ENCODE measurements at regions not wholly inside any gene's neighbourhood (a gene's known extent, or its start where the extent isn't known, plus 50 kb on each side); places are given as distances from the start of the nearest gene placed in this dataset.
"Not testable (repeated sequence)": the region's sequence is repeated elsewhere in the genome, so short reads cannot be mapped to it uniquely, and the experiment has no call there.

DNA sequence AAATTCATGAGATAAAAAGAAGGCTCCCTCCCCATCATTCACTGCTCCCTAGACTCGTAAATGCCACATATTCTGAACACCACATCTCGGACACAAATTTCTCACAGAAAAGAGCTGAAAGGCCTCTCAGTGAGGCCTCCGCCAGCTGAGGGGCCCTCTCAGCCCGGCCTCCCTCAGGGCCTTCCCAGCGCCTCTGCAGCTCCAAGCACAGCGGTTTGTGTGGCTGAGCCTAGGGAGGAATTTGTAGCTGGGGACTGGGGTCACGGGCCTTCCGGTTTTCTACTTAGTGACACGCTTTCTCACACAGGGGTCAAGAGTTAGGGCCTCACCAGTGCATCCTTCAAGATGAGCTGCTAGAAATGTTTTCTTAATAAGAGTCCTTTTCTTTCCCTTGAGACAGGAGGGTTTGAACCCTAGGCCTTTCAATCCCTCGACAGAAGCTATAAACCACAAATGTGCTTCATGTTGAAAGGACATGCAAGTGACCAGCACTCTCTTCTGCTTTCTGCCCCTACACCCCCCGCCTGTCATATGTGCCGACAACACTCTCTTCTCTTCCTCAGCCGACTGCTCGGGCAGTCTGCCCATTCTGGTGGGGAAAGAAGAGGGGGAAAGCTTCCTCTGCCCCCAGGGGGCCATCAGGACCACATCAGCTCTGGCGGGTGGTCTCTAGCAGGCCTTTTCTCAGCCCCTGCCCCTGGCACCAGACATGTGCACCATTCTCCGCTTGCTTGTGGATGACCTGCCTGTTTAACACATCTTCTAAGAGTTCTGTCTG lies 104.9 kb downstream of the CHIC2 start:
- no peak for DNase-seq (ENCODE audit: low read depth in 2 of 2, low spot score in 1 of 2)

DNA sequence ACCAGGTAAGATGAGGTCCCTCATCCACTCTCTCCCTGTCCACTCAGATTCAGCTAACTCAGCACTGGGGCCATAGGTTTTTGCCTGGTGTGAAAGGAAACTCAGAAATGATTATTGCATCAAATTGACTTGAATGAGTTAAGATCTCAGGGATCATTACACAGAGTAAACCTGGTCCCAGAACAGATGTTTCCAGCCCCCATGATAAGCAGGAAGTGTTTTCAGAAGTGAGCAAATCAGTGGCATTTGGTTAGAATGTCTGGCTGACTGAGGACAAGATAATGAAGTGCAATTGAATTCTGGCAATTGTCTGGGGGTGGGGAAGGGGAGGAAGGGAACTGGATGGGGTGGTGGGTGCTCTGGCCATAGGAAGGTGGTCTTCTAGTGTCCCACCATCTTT lies 108.0 kb downstream of the CHIC2 start:
- DNase-seq (ENCODE audit: low read depth in 2 of 2, low spot score in 1 of 2) = no peak

DNA sequence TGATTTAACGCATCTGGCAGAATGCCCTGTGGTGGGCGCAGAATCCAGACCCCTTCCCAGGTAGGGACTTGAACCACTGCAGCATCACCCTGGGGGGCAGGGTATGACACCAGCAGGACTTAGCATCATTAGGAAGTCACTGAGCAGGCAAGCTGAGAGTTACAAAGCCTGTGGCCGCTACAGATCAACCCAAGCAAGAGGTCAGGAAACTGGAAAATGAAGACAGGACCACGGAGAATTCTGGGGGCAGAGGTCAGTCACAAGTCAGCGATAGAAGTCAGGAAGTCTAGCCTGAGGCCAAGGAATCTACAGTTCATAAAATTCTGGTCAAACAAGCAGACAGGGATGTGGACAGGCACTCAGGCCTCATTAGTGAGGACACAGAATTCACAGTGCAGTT lies 108.4 kb downstream of the CHIC2 start:
- no peak for DNase-seq (ENCODE audit: low read depth in 2 of 2, low spot score in 1 of 2)

DNA sequence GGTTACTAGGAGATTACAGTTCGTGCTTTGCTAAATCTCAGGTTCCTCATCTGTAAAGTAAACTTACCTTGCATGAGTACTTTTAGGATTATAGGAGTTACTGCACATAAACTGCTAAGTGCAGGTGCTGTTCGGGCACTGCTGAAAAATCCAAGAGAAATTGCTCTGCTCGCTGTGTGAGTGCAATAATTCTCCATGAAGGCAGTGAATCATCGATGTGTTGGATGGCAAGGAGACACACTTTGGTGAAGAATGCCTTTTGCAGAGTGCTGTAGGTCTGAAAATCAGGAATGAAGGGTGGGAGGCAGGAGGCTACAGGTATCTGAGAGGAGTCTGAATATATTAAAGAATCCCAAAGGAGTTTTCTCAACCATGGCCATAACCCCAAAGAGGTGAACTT lies 113.0 kb downstream of the CHIC2 start:
- no peak for DNase-seq (ENCODE audit: low read depth in 2 of 2, low spot score in 1 of 2)

DNA sequence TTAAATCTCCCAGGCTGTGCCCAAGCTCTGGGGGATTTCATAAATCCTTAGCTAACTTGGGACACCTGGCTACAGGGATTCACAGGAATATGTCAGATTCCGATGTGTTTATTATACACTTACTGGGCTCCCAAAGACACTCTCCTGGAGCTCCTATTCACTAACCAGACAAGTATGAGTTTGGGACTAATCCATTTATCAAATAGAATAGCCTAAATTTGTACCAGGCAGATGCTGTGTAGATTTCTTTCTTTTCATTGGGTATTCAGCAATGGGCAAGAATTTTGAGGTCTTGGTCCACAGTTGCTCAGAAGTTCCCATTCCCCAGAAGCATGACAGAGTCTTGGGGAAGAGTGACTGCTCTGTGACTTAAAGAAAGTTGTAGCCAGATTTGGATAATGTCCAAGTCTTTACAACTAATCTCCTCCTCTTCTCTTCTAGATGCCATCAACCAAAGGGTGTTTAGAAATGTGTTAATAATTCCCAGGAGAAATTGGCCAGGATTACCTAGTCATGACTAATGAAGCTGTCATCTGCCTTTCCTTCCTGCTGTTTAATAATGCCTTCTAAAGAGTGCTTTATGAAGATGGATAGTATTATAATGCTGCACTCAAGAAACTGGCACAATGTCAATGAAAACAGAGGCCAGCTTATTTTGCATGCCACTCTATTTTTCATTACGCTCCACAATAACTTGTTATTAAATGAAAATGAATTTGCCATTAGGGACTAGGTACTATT lies 120.9 kb downstream of the CHIC2 start:
- DNase-seq (ENCODE audit: low read depth in 2 of 2, low spot score in 1 of 2) = no peak

DNA sequence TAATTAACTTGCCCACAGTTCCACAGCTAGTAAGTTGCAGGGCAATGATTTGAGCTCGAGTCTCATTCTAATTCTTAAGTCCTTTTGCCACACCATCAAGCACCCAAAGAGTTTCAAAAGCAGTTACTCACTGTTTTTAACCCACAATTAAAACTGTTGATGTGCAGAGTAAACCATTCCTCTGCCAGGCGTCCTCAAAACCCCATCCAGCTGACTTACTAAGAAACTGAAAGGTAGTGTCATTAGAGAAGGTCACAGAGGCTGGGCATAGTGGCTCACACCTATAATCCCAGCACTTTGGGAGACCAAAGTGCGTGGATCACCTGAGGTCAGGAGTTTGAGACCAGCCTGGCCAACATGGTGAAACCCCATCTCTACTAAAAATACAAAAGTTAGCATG lies 121.7 kb downstream of the CHIC2 start:
- DNase-seq (ENCODE audit: low read depth in 2 of 2, low spot score in 1 of 2) = no peak

DNA sequence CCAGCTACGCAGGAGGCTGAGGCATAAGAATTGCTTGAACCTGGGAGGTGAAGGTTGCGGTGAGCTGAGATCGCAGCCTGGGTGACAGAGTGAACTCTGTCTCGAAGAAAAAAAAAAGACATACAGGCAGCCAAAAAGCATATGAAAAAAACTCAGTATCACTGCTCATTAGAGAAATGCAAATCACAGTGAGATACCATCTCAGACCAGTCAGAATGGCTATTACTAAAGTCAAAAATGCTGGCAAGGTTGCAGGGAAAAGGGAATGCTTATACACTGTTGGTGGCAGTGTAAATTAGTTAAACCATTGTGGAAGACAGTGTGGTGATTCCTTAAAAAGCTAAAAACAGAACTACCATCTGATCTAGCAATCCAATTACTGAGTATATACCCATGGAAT lies 123.1 kb downstream of the CHIC2 start:
- DNase-seq (ENCODE audit: low read depth in 2 of 2, low spot score in 1 of 2) = no peak

DNA sequence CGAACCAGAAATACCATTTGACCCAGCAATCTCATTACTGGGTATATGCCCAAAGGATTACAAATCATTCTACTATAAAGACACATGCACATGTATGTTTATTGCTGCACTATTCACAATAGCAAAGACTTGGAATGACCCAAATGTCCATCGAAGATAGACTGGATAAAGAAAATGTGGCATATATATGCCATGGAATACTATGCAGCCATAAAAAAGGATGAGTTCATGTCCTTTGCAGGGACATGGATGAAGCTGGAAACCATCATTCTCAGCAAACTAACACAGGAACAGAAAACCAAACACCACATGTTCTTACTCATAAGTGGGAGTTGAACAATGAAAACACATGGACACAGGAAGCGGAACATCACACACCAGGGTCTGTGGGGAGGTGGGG lies 124.5 kb downstream of the CHIC2 start:
- DNase-seq (ENCODE audit: low read depth in 2 of 2, low spot score in 1 of 2) = not testable (repeated sequence)

DNA sequence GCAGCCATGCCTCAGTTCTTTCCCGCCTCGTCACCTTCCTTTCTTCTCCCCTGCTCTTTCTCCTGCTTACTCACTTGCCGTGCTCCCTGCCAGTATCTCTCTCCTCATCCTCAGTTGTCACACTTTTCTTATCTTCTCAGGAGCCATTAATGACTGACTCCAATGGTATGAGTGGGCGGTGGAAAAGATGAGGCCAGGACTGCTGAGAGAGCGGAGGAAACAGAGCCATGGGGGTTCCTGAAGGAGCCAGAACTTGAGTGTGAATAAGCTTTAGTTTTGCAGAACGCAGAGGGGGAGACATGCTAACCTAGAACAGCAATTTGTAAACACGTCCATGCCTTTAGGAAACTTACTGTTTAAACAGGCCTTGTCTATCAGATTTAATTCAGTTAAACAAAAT lies 126.5 kb downstream of the CHIC2 start:
- no peak for DNase-seq (ENCODE audit: low read depth in 2 of 2, low spot score in 1 of 2)

DNA sequence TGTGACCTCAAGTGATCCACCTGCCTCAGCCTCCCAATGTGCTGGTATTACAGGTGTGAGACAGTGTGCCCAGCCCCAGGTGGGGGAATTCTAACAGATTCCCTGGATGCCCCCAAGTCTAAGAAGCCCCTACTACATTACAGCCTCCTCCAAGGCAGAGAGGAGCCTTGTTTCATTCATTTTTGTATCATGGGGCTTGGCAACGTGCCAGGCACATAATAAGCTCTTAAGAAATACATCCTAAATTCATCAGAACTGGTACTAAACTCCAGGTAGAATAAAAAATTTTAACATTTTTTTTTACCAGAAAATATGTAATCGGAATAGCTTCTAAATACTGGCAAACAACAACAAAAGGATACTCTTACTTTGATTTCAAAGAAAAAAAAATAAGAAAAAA lies 127.1 kb downstream of the CHIC2 start:
- no peak for DNase-seq (ENCODE audit: low read depth in 2 of 2, low spot score in 1 of 2)

DNA sequence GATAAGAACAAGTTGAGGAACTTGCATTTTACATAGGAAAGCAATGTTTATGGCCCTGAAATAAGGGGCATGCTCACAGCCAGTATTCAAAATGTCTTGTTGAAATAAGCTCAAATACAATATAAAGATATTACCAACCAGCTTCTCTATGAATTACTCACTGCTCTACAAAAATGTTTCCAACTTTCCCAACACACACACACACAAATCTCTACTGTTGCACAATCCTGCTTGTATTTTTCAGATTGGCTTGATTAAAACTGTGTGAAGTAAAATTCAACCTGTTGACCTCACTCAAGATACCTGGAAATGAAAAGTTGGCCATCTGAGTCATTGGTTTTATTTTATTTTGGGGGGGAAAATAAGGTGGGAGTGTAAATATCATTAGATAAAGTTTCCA lies 128.6 kb downstream of the CHIC2 start:
- DNase-seq (ENCODE audit: low read depth in 2 of 2, low spot score in 1 of 2) = no peak

DNA sequence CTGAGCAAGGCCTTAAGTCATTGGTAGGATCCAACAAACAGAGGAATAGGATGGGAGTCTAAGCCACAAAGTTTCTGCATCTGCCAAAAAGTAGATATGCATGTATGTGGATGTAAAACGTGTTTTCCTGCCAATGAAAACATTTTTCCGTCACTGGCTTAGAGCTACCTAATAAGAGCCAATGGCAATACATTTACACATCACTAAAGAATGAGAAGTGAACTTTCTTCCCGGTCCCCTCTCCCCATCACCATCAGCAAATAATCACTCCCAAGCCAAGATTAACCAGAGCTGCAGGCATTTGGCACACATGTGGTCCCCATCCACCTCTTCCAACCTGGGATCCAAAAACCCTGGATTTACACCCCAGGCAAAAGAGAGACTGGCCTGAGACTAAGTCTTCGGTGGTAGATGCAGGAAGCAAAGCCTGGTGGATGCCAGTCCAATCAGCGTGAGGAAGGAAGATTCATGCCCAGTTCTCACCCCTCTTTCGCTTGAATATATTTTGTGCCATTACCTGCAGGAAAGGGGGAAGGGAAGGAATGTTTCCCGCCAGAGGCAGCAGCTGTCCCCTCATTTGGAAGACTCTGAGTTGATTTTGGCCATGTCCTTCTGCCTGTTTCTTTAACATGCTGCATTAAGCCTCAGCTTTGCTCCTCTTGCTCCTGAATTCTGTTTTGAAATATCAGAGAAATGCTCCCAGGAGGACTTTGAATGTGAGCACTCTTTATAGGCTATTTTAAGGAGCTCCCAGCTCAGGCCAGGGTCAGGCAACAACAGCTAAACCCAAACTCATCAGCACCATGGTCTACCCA lies 131.4 kb downstream of the CHIC2 start:
- no peak for DNase-seq (ENCODE audit: low read depth in 2 of 2, low spot score in 1 of 2)

DNA sequence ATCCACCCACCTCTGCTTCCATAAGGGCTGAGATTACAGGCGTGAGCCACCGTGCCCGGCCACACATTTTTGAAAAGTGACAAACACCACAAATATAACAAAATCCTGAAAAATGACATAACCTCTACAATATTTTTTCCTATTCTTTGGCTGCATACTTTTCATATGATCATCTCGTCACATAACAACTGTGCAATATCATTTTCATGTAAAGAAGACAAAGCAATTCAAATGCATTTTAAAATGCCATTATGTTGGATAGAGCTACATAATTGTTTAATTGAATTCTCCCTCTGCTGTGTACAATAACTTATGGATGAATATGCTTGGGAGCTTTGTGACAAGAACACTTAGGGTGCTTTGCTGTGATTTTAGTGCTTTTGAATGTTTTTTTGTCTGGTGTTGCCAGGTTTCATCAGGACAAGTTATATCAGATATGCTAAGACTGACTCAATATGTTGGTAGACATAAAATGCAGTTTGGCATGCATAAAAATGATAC lies 132.9 kb downstream of the CHIC2 start:
- DNase-seq (ENCODE audit: low read depth in 2 of 2, low spot score in 1 of 2) = no peak

DNA sequence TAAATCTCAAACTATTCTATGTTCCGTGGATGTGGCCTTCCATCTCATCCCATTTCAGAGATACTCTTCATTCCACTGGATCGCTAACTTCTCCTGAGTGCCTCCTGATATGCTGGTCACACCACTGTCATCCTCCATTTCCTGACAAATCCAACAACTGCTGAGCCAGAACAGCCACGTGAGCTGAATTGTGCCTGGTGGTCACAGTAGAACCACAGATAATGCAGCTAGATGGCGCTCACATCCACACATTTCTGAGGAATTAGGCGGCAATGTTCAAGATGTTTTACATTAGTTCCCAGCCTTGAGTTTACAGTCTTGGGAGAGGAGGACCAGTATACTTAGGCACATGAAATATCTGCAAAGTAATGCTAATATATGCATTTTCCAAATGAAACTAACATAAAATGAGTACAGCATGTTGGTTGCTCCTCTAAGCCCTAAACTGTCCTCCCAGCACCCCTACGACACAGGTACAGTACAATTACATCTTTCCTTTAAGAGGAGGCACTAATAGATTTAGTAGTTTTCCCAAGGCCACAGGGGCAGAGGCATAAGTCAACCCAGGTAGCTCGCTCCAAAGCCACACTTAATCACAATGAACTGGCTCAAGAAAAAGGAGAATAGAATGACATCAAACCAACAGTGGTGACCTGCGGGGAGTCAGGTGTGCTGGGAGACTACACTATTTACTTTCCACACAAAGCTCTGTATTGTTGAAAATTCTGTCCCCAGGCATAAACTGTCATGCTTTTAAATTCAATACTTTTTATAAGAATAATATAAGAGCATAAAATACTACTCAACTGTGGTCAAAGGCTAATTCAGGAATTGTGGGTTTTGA lies 134.2 kb downstream of the CHIC2 start:
- peak in 1 of 2 donors; percentile 30 for DNase-seq (ENCODE audit: low read depth in 2 of 2, low spot score in 1 of 2)

DNA sequence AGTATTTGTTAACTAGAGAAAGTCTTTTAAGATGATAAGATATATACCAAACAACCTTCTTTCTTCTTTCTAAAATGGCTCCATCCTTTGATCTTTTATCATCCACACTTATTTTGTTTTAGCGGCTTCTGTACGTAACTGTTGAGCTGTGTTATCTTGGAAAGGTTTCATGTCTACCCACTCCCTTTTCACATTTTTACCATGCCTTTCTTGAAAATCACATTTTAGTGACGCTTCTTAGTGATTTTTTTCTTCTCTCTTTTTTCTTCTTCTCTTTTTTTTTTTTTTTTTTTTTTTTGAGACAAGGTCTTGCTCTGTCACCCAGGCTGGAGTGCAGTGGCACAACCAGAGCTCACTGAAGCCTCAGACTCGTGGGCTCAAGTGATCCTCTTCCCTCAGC lies 135.1 kb downstream of the CHIC2 start:
- DNase-seq (ENCODE audit: low read depth in 2 of 2, low spot score in 1 of 2) = no peak

DNA sequence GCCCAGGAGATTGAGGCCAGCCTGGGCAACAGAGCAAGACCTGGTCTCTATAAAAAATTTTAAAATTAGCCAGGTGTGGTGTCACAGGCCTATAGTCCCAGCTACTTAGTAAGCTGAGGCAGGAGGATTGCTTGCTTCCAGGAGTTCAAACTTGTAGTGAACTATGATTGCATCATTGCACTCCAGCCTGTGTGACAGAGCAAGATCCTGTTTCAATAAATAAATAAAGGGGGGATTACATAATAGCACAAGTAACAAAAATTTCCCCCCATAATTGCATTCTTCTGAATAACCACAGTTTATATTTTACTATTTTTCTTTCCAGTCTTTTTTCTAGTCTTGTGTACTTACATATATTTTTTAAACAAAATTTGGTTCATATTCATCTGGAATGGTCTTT lies 135.6 kb downstream of the CHIC2 start:
- DNase-seq (ENCODE audit: low read depth in 2 of 2, low spot score in 1 of 2) = no peak

DNA sequence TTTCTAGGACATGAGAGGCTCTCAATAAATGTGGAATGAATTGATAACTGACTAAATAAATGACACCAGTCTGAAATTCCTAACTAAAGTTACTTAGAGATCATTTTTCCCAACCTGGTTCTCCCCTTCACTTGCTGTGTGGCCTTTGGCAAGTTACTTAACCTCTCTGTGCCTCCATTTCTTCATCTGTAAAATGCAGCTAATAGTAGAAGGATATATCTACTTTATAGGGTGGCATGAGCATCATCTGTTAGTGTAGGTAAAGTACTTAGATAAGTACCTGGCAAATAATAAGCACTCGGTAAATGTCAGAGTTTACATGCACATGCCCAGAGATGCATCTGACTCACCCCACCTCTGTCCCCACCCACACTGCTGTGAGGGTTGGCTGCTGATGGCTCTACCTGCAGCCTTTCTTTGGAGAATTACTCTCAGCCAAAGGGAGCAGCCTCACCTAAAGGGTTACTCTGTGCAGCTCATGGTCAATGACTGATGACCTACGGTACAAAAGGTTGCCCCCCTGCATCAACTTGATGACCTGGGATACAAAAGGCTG lies 139.3 kb downstream of the CHIC2 start:
- no peak for DNase-seq (ENCODE audit: low read depth in 2 of 2, low spot score in 1 of 2)

DNA sequence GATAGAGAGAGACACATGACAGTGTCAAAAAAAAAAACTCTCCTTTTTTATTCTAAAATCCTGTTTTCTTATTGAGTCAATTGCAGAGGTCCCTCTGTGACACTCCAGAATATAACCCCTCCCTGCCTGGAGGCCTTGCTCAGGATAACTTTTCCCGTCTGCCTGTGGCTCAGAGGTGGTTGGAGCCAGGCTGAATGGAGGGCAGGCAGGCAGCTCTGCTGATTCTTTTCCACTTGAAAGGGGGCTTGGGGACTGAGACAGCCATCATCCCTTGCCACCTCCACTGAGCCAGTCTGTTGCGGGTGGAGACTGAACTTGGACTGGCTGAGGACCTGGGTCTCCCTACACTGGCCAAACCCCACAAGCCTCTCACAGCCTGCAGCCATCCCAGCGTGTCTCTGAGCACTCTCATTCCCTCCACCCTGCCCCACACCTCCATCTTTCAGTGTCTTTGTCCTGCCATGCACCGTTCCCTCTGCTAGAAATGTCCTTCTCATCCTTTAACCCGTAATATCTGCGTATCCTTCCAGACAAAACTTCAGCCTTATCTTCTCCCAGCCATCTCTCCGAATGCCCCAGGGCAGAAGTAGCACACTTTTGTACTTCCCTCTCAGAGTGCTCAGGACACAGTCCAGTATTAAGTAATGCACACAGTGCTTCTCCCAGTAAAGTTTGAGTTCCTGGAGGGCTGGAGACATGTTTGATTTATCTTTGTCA lies 139.9 kb downstream of the CHIC2 start:
- DNase-seq (ENCODE audit: low read depth in 2 of 2, low spot score in 1 of 2) = no peak

DNA sequence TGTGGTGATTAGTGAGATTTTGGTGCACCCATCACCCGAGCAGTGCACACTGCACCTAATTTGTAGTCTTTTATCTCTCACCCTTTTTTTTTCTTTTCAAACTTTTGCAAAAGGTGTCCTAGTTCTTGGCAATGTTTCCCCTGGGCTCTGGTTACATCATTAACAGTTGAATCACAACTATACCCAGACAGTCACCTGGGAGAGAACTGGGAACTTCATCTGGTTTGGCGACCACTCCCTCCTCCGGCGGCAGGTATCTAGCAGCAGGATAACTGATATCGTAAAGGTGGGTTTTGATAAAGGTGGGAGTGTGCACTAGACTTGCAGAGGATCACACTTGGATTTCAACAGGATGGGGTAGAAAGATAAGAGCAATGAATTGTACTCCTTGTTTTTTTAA lies 140.5 kb downstream of the CHIC2 start:
- no peak for DNase-seq (ENCODE audit: low read depth in 2 of 2, low spot score in 1 of 2)

DNA sequence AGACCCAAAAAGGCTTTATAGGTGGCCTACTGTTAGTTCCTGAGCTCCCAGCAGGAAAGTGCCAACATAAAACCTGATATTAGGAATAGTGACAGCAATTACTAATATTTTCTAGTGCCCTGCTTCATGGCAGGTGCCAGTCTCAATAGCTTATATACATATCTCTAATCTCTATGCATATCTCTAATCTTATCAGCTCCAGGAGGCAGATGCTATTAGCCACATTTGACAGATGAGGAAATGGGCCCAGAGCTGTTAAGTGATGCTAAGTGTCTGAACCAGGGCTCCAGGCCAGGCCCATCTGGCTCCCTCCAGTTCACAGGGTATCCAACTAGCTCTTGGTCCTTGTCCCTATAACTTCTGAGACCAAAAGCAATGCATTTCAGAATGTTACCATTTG lies 142.5 kb downstream of the CHIC2 start:
- DNase-seq (ENCODE audit: low read depth in 2 of 2, low spot score in 1 of 2) = no peak

Measured in stimulated activated CD8-positive, alpha-beta memory T cell treated with anti-CD3 and anti-CD28 coated beads, Interleukin-4, amount 100 ng/mL, for 4 hours (primary cell).